ENCODE measurements at regions not wholly inside any gene's neighbourhood (a gene's known extent, or its start where the extent isn't known, plus 50 kb on each side); places are given as distances from the start of the nearest gene placed in this dataset.

DNA sequence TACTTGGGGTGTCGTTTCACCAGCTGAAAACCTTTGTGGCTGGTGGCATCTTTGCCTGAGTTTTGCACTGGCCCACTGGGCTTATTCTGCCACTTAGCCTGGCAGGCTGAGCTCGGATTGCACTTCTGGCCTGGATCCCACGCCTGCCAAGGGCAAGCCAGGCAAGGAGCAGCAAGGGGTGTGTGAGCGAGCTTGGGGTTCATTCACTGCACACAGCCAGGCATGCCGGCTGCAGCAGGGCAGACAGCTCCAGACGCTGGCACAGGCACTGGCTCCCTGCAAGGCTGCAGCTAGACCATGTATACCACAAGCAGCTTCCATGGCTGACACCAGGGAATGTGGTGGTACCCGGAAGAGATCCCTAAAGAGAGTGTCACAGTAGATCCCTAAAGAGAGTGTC, 476.3 kb downstream of the EPHA5 start:
- DNase-seq (ENCODE audit: insufficient read length, low spot score) (no peak), FAIRE-seq (no peak)
- no peak for TF ChIP-seq CTCF (IDR thresholded peaks at IDR 0.05; ENCODE audit: insufficient read depth, missing control alignments)

DNA sequence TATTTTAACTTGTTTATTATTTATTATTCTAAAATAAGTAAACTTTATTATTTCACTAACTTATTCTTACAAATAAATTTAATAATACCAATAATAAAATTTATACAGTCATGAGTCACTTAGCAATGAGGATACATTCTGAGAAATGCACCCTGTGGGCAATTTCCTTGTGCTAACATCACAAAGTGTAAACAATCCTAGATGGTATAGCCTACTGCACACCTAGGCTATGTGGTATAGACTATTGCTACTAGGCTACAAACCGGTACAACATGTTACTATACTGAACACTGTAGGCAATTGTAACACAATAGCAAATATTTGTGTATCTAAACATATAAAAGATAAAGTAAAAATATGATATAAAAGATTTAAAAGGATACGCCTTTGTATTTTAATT, 479.5 kb downstream of the EPHA5 start:
- DNase-seq (ENCODE audit: insufficient read length, low spot score) (no peak), FAIRE-seq (no peak)
- no peak for TF ChIP-seq CTCF (IDR thresholded peaks at IDR 0.05; ENCODE audit: insufficient read depth, missing control alignments)

GRCh38 chr4:65175585-65175984, 494.7 kb downstream of the EPHA5 start:
- no peak for DNase-seq (ENCODE audit: insufficient read length, low spot score)
- no peak for TF ChIP-seq CTCF (IDR thresholded peaks at IDR 0.05; ENCODE audit: insufficient read depth, missing control alignments)
- FAIRE-seq = no peak

DNA sequence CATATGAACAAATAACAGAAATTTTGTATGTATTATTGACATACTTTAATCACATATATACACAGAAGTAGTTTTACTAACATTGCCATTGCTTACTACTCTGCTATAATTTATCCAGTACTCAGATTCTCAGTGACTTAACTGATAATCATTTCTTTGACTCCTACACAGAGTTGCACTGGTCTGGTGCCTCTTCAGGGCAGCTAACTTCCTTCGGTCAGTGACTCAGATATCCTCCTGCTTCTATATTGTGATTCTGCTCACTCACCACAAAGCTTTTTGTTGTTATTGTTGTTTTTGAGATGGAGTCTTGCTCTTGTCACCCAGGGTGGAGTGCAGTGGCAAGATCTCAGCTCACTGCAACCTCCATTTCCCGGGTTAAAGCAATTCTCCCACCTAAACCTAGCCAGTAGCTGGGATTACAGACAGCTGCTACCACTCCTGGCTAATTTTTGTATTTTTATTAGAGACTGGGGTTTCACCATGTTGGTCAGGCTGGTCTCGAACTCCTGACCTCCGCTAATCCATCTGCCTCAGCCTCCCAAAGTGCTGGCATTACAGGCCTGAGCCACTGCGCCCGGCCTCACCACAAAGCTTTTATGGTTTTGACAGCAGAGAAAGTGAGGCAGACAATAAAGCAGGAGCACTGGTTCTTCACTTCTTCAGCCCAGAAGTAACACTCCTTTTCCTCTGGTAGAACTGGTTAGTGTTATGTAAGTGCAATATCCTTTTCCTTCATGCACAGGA, 499.3 kb downstream of the EPHA5 start:
- TF ChIP-seq CTCF (IDR thresholded peaks at IDR 0.05; ENCODE audit: insufficient read depth, missing control alignments) = no peak
- DNase-seq (ENCODE audit: insufficient read length, low spot score) (no peak), FAIRE-seq (no peak)

DNA sequence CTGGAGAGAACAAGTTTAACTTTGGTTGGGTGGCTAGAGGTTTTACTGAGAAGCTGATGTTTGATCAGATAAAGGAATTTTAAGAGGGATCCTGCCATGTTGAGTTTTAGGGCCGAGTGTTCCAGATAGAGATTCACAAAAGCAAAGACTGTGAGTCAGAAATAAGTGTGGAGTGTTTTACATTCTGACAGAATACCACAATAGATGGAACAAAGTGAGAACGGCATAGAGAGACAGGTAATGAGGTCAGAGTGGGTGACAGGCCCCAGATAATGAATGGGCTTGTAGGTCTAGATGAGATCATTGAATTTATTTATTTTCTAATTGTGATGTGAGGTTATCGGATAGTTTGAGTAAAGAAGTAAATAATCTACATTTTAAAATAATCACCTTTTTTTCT, 502.6 kb downstream of the EPHA5 start:
- no peak for TF ChIP-seq CTCF (IDR thresholded peaks at IDR 0.05; ENCODE audit: insufficient read depth, missing control alignments)
- no peak for FAIRE-seq
- DNase-seq (ENCODE audit: insufficient read length, low spot score) = no peak

GRCh38 chr4:65152205-65152604, 518.1 kb downstream of the EPHA5 start:
- FAIRE-seq (no peak), DNase-seq (ENCODE audit: insufficient read length, low spot score) (no peak)
- no peak for TF ChIP-seq CTCF (IDR thresholded peaks at IDR 0.05; ENCODE audit: insufficient read depth, missing control alignments)

DNA sequence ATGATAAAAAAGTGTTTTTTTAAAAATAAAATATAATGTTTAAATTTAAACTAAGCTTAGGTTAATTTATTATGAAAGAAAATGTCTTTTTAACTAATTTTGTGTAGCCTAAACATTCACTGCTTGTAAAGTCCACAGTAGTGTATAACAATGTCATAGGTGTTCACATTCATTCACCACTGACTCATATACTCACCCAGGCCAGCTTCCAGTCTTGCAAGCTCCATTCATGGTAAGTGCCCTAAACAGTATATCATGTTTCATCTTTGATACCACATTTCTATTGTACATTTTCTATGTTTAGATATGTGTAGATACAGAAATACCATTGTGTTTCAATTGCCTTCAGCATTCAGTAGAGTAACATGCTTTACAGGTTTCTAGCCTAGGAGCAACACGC, 530.3 kb downstream of the EPHA5 start:
- DNase-seq (ENCODE audit: insufficient read length, low spot score) (no peak), FAIRE-seq (no peak)
- no peak for TF ChIP-seq CTCF (IDR thresholded peaks at IDR 0.05; ENCODE audit: insufficient read depth, missing control alignments)

All from D721Med (cell line).